ENCODE measurements at regions not wholly inside any gene's neighbourhood (a gene's known extent, or its start where the extent isn't known, plus 50 kb on each side); places are given as distances from the start of the nearest gene placed in this dataset.
"Not testable (repeated sequence)": the region's sequence is repeated elsewhere in the genome, so short reads cannot be mapped to it uniquely, and the experiment has no call there.

DNA sequence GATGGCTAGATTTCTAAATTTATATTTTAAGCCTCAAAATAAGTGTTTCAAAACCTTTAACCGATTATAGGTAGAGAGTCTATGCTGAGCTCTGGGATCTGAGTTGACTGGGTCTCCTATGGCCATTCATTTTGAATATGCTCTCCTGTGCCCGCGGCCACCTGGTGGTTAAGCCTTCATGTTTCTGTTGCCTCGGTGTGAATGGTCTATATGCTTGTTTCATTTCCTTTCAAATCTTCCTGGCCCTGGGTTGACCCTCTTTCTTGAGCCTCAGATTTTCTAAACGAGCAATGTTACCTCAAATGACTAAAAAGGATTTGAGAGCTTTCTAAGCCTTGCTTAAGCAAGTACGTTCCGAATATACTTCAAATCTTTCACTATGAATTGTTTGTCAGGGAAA is 789.4 kb upstream of the KIRREL3 start:
- H3K4me3 ChIP-seq (ENCODE audit: low read depth, low read length) = no peak overlapping the region
- no peak for DNase-seq (ENCODE audit: low read depth)

DNA sequence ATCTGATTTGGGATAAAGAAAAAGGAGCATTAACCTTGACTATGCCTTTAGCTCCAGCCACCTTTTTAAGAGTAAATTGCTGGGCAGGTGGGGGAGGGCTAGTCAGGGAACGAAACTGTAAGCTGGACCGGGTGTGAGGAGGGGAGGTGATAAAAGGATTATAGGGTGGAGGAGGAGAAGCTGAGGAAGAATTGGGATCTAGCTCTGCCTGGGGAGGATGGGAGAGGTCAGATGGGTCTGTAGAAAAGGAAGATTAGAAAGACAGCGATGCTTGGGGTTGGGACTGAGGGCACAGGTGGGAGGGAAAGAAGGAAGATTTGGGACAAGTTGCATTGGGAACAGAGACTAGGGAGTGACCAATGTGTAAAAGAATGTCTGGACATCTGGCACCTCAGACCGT is 772.4 kb upstream of the KIRREL3 start:
- not testable (repeated sequence) for H3K4me3 ChIP-seq (ENCODE audit: low read depth, low read length); DNase-seq (ENCODE audit: low read depth)

DNA sequence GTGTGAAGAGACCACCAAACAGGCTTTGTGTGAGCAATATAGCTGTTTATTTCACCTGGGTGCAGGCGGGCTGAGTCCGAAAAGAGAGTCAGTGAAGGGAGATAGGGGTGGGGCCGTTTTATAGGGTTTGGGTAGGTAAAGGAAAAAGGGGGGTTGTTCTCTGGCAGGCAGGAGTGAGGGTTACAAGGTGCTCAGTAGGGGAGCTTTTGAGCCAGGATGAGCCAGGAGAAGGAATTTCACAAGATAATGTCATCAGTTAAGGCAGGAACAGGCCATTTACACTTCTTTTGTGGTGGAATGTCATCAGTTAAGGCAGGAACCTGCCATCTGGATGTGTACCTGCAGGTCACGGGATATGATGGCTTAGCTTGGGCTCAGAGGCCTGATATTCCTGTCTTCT is 768.4 kb upstream of the KIRREL3 start:
- not testable (repeated sequence) for H3K4me3 ChIP-seq (ENCODE audit: low read depth, low read length); DNase-seq (ENCODE audit: low read depth)

DNA sequence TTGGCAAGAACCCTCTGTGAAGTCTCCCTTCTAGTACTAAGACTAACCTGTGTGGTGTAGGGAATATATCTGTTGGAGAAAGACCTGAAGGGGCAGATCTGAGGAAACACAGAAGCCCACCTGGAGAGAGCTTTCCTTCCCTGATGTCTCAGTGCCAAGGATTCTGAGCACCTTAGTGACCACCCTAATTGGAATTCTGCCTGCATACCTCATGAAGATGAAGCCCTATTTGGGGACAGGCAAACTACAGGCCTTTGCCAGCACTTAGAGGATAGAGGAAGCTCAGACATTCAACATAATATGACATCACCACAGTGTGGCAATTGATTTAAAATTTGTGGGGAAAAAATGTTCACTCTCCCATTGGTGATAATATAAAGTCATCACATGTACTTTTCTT is 766.2 kb upstream of the KIRREL3 start:
- no peak overlapping the region for H3K4me3 ChIP-seq (ENCODE audit: low read depth, low read length)
- DNase-seq (ENCODE audit: low read depth) = no peak

DNA sequence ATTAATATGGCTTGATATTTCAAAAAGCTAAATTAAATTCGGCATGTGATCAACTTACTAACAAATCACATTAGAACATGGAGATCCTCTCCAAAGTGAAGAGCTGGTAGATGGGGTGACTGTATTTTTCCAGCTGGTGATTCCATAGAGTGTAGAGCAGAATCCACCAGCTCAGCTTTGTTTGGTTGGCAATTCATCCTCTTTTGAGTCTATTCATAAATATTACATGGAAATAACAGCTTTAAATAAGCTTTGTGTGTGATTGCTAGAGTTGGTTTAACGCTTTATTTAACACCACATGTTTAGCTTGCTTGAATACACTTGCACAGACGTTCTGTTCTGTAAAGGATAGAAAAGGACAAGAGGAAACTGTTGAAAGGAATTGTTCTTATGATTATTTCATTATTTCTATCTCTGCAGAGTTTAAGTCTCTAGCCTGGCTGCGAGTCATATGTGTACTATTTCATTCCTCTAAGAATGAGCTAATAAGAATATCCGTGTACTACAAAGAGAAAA is 738.3 kb upstream of the KIRREL3 start:
- H3K4me3 ChIP-seq (ENCODE audit: low read depth, low read length) = no peak overlapping the region
- no peak for DNase-seq (ENCODE audit: low read depth)

DNA sequence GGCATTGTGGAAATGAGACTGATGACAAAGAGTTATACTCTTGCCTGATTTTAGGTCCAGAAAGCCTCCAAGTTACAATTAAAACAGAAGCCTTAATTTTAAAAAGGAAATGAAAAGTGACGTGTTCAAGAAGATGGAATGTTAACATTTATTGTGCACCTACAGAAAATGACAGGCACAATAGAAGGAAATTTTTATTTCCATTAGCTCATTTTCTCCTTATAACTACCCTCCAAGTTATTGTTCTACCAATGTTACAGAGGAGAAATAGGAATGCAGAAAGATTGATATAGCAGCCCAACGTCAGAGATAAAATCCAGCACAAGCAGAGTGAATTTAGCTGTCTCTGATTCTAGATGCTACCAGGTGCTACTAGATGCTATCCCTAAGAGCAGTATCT is 736.9 kb upstream of the KIRREL3 start:
- no peak for DNase-seq (ENCODE audit: low read depth)
- no peak overlapping the region for H3K4me3 ChIP-seq (ENCODE audit: low read depth, low read length)

DNA sequence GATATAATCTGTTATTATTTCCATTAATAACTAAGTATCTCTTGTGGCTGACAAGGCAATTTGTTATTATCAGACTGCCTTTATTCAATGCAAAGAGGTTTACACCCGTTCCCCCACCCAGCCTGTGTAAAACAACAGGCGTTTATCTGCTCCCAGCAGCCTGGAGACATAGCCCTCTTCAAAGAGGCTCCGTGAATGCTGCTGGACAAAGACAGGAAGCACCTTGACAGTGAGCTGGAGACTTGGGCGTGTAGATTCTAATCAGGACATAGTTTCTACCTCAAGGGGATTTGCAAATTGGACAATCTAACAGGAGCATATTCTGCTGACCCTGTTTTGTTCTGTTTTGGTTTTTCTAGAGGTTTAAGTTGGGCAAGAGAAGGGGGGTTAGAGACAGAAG is 733.0 kb upstream of the KIRREL3 start:
- no peak overlapping the region for H3K4me3 ChIP-seq (ENCODE audit: low read depth, low read length)
- DNase-seq (ENCODE audit: low read depth) = no peak

DNA sequence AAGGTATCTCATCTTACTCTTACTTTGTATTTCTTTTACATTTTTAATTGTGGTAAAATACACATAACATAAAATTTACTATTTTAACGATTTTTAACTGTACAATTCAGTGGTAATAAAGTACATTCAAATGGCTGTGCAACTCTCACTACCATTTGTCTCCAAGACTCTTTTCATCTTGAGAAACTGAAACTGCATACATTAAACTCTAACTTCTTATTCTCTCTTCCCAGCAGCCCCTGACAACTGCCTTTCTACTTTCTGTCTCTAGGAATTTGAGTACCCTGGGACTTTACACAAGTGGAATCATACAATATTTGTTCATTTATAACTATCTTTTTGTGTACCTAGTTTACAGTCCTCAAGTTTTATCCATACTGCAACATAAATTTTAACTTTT is 725.8 kb upstream of the KIRREL3 start:
- H3K4me3 ChIP-seq (ENCODE audit: low read depth, low read length) = no peak overlapping the region
- DNase-seq (ENCODE audit: low read depth) = no peak

DNA sequence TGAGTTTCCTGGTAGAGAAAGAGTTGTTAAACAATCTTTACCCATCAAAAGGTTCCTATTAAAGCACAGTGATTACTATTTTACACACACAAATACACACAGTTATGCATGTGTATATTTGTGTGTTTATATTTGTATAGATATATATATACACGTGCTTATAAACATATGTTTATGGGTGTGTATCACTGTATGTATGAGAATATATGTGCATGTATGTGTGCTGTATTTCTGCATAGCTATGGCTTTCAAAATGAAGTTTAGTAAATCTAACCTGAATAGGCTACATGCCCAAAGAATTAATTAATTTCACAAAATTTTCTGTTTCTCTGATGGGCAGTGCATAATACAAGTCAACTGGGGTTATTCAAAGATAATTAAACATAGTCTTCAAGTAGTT is 723.1 kb upstream of the KIRREL3 start:
- H3K4me3 ChIP-seq (ENCODE audit: low read depth, low read length) = no peak overlapping the region
- DNase-seq (ENCODE audit: low read depth) = no peak

DNA sequence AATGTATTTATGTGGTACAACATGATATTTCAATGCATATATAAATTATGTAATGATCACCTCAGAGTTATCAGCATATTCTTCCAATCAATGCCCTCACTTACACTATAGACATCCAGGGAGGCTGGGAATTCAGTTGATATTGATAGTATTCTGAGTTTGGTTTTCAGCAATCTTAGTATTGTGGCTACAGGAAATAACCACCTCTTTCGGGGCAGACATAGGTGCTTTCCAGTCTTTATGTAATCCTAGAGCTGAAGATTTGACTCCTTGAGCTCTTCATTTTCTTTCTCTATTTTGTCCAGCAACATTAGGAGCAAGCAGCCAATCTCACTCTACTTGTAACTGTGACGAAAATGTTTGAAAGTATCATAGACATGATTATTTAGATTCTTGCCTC is 712.7 kb upstream of the KIRREL3 start:
- no peak for DNase-seq (ENCODE audit: low read depth)
- no peak overlapping the region for H3K4me3 ChIP-seq (ENCODE audit: low read depth, low read length)

DNA sequence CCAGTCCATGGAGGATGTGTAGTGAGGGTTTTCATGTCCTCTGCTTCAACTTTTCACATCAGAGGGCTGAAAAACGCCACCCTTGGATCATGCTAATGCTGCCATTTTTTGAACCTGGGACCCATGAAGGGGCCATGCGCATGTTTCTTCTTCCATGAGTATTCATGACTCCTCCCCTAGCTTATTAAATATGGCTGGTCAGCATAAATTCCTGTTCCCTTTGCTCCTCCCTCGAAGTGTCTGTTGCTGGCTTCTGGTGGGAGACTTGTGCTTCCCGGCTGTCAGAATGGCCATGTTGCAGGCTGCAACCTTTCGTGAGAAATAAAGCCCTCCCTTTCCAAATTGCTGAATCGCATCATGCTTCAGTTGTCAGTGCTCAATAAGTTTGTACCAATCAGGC is 711.2 kb upstream of the KIRREL3 start:
- no peak overlapping the region for H3K4me3 ChIP-seq (ENCODE audit: low read depth, low read length)
- DNase-seq (ENCODE audit: low read depth) = no peak

DNA sequence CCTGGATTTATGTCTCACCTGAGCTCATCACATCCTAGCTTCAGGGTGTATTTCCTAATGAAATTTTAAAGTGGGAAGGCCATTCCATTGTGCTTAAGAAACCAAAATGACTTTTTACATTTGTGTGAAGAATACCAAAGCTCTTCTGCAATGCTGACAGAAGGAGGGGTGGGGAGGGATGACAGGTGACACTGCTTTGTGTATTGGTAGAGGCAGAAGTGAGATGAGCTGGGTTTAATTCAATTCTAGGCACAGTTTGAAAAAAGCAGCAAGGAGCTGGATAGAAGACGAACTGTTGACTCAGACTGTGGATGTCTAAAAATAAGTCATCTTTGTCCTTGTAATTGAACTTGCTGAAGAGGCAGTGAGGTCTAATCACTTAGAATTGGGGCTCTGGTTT is 710.3 kb upstream of the KIRREL3 start:
- no peak for DNase-seq (ENCODE audit: low read depth)
- H3K4me3 ChIP-seq (ENCODE audit: low read depth, low read length) = no peak overlapping the region

DNA sequence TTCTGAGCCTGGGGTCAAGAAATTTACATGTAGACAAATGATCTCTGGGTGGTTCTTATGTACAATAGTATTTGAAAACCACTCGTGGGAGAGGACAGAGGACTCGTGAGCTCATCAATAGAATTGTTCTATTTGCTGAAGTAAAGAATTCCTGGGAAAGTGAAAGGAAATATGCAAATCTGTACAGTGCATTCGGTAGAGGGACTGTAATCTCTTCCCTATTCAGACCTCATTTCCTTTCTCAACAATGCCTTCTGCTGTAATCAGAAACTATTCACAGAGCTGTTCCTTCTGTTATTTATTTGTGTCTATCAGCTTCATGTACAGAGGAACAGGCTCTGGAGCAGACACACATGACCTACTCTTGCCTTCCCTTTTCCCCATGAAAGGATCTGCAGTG is 709.4 kb upstream of the KIRREL3 start:
- no peak for DNase-seq (ENCODE audit: low read depth)
- no peak overlapping the region for H3K4me3 ChIP-seq (ENCODE audit: low read depth, low read length)

DNA sequence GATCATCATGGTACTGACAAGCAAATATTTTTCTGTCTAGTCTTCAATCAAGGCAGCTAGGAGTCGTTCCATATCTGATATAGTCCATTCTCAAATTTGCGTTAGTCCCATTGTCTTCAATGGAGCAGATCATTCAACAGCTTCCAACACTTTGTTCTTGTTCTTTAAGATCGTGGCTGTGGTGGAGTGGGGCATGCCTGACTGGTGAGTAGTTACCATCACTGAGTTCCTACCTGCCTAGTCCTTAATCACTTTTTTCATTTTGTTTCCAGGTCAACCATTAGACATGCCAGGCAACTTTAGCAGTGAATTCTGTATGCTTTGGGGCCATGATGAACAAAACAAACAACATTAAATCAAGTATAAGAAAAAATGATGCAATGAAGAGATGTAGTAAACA is 693.1 kb upstream of the KIRREL3 start:
- no peak for DNase-seq (ENCODE audit: low read depth)
- no peak overlapping the region for H3K4me3 ChIP-seq (ENCODE audit: low read depth, low read length)

DNA sequence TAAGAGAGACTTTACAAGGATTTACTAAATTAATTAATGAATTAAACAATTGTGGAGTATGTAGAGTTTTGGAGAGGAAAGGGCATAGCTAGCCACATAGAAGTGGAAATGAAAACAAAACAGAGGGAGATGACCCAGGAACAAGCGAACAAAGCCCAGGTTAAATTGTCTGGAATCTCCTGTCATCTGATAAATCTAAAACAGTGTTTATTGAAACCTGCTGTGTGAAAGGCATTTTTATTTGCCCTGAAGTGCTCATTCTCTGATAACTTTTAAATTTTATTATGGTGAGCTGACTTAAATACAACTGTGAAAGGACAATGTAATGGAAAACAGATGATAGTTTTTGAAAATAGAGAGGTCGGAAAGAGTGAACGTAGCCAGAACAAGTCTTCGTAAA is 682.8 kb upstream of the KIRREL3 start:
- no peak overlapping the region for H3K4me3 ChIP-seq (ENCODE audit: low read depth, low read length)
- no peak for DNase-seq (ENCODE audit: low read depth)

DNA sequence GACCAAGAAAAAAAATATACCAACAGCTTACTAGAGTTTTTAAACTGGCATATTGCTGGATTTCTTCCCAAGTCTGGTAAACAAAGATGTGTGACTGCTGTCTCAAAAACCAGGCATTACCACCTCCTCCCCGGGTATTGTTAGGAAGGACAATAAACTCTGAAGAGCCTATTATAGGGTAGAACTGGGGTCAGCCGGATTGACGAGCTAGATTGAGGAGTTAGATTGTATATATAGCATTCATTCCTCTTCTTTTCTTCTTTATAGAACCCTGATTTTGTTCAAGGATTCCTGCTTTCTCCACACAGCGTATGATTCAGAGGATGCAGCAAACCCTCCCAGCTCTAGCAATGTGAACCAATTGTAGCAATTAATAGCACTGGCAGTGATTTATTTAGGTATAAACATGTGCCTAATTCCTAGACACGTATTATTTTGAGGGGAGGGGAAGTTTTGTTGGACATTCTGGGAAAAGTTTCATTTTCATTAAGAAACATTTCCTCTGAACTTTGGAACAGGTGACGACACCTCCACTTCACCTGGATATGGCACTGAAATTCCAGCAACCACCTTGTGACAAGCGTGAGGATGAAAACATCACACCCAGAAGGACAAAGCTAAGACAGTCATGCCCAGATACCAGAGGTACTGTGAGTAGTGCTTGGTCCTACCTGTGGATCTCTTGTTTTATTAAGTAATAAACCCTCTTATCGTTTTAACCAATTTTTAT is 679.4 kb upstream of the KIRREL3 start:
- no peak for DNase-seq (ENCODE audit: low read depth)

DNA sequence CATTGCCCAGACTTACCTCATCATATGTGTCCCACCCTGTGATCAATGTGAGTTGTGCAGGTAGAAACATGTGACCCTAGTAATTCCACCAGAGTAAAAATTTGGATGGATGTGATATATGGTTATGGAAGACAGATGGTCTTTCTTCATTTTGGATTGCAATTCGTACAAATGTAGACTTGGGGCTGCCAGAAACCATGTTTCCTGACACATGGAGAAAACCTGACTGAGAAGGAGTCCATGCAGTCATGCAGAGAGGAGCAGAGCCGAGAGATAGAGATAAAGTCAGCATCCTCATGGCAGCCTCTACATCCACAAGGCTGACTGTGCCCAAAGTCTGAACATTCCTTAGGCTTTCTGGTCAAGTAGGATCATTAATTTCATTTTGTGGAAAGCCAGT is 678.1 kb upstream of the KIRREL3 start:
- no peak for DNase-seq (ENCODE audit: low read depth)
- no peak overlapping the region for H3K4me3 ChIP-seq (ENCODE audit: low read depth, low read length)

More for the DNA sequence above, 679.4 kb upstream of the KIRREL3 start:
- H3K4me3 ChIP-seq (ENCODE audit: low read depth, low read length) = no peak overlapping the region

DNA sequence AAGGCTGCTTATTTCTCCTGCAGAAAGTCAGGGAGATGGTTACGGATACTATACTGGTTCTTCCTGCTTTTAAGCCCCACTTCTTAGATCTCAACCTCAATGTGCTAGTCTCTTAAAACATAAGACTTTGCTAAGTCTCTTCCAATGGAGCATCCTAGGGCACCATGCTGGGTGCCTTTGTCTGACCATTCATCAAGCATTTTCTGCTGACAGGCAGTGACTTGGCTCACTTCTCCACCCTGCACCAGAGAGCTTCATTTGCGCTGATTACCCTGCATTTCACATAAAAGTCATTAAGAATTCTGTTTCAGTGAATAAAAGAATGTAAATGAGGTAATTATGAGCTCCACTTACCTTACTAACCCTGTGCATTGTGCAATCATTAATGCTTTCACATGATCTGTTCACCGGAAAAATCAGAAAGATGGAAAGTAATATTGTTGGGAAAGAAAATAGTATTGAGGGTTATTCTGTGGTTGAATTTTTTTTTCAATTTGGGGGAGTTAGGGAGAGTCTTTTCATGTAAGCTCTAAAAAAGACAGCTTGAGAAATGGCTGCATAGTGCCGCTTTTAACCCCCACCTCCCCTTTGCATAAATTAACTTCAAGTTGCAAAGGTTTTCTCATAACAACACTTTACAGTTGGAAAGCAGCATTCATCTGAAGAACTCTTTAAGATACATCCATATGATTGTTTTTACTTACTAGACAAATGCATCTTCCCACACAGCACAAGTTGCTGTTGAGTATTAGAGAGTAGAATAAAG is 677.3 kb upstream of the KIRREL3 start:
- no peak overlapping the region for H3K4me3 ChIP-seq (ENCODE audit: low read depth, low read length)
- DNase-seq (ENCODE audit: low read depth) = no peak

DNA sequence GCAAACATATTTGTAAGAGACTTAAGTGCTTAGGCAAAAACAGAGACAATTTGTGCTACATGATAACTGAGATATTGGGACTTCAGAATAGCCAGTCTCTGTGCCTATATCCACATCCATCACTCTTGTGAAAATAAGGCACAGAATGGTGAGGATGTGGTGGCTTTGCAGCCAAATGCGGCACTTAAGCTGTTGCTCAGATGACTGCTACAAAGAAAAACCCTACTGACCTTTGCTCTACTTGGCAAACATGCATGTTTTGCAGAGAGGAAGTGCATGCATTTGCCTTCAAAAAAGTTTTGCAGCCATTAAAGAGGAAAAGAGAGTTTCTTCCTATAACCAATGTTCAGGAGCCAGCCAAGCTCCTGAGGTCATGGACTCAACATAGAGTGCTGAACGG is 675.0 kb upstream of the KIRREL3 start:
- H3K4me3 ChIP-seq (ENCODE audit: low read depth, low read length) = no peak overlapping the region
- DNase-seq (ENCODE audit: low read depth) = no peak

DNA sequence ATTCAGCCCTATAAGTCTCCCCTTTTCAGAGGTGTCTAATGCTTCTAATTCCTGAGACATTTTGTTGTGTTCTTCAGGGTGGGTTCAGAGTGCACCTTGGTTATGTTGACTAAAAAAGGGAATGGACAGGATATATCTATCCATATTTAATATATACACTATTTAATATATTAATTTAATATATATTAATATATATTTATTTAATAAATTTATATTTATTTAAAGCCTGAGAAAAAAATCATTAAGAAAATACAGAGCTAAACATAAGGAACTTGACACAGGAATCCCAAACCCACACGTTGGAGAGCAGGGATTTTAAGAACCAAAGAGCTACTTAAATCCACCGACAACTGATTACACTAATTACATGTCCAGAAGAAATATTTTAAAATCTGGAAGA is 674.2 kb upstream of the KIRREL3 start:
- no peak overlapping the region for H3K4me3 ChIP-seq (ENCODE audit: low read depth, low read length)
- DNase-seq (ENCODE audit: low read depth) = no peak

Measured in skeletal muscle cell (primary cell).